Hepatocyte (in vitro differentiated cells): ENCODE measurements at regions not wholly inside any gene's neighbourhood (a gene's known extent, or its start where the extent isn't known, plus 50 kb on each side); places are given as distances from the start of the nearest gene placed in this dataset.
"Not testable (repeated sequence)": the region's sequence is repeated elsewhere in the genome, so short reads cannot be mapped to it uniquely, and the experiment has no call there.

ENCODE experiments used
- DNase-seq: peaks from one replicate; pipeline ENCODE4 v3.0.0-alpha.2; 2016; ENCODE audit warnings: low spot score
- H2AFZ ChIP-seq: fragments of 200-600 bp; sonication (generic); 2 replicates; pipeline ENCODE4 v1.6.0; 2016; ENCODE audit warnings: antibody characterized with exemption, mild to moderate bottlenecking
- H3K27ac ChIP-seq: fragments of 200-600 bp; sonication (generic); 2 replicates; pipeline ENCODE4 v1.5.1; 2016; ENCODE audit warnings: mild to moderate bottlenecking
- H3K27me3 ChIP-seq: fragments of 200-600 bp; sonication (generic); 2 replicates; pipeline ENCODE4 v1.6.1; 2016
- H3K36me3 ChIP-seq: fragments of 200-600 bp; sonication (generic); replicated peaks from 2 replicates; pipeline ENCODE4 v1.5.1; 2016; ENCODE audit warnings: low read depth; ENCODE audit not compliant: insufficient read depth
- H3K4me1 ChIP-seq: fragments of 200-600 bp; sonication (generic); 2 replicates; pipeline ENCODE4 v1.5.1; 2016; ENCODE audit warnings: mild to moderate bottlenecking, moderate library complexity; ENCODE audit not compliant: insufficient read depth
- H3K4me2 ChIP-seq: fragments of 200-600 bp; sonication (generic); 2 replicates; pipeline ENCODE4 v1.6.0; 2016
- H3K4me3 ChIP-seq: fragments of 200-600 bp; sonication (generic); 2 replicates; pipeline ENCODE4 v1.5.1; 2016; ENCODE audit warnings: mild to moderate bottlenecking
- H3K79me2 ChIP-seq: fragments of 200-600 bp; sonication (generic); 2 replicates; pipeline ENCODE4 v1.6.0; 2017; ENCODE audit warnings: mild to moderate bottlenecking
- H3K9me2 ChIP-seq: fragments of 200-600 bp; sonication (generic); replicated peaks from 2 replicates; pipeline ENCODE4 v1.6.0; 2017; ENCODE audit warnings: mild to moderate bottlenecking; ENCODE audit not compliant: insufficient read depth
- H3K9me3 ChIP-seq: fragments of 200-600 bp; sonication (generic); 2 replicates; pipeline ENCODE4 v1.5.1; 2016; ENCODE audit warnings: low read depth, mild to moderate bottlenecking
- H4K20me1 ChIP-seq: fragments of 200-600 bp; sonication (generic); 2 replicates; pipeline ENCODE4 v1.6.0; 2016; ENCODE audit warnings: mild to moderate bottlenecking; ENCODE audit not compliant: insufficient read depth, poor library complexity, severe bottlenecking
- EZH2 ChIP-seq: fragments of 200-600 bp; sonication (generic); IDR thresholded peaks from 2 replicates; pipeline ENCODE4 v1.6.1; 2016; ENCODE audit warnings: antibody characterized with exemption, mild to moderate bottlenecking, borderline replicate concordance
- EZH2phosphoT487 ChIP-seq: fragments of 200-600 bp; sonication (generic); IDR thresholded peaks from one replicate; pipeline ENCODE4 v1.6.1; 2018; ENCODE audit warnings: antibody characterized with exemption, mild to moderate bottlenecking, low read depth, moderate library complexity; ENCODE audit not compliant: unreplicated experiment, severe bottlenecking
- WGBS: methylation state at CpG from one replicate; pipeline ENCODE4 v1.1.6; 2016; ENCODE audit warnings: low lambda C conversion rate; ENCODE audit errors: missing lambda C conversion rate; 5-methylcytosine and 5-hydroxymethylcytosine counted together
- TF ChIP-seq, protein P1 (sequence below): fragments of 200-600 bp; sonication (generic); IDR thresholded peaks from 2 replicates; pipeline ENCODE4 v1.5.1; 2016; ENCODE audit warnings: antibody characterized with exemption, mild to moderate bottlenecking; ENCODE audit not compliant: poor library complexity

DNA sequence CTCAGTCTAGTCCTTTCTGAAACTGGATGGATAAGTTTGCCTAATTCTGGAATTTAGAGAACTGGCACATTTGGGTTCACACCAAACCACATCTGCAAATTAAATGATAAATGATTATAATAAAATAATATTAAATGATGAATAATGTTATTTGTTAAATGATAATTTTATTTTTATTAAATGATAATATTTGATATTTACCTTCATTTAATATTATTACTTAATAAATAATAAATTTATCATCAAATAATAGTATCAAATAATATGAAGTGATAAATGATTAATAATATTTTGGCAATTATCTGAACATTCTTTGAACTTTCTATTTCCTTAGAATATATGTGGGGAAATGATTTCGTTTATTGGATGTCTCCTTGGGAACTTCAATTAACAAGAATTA is 1604.2 kb downstream of the STIM2 start:
- no peak overlapping the region for H2AFZ ChIP-seq
- no peaks in the 10 kb centered on the region for H3K36me3 ChIP-seq
- H3K9me2 ChIP-seq: no peaks in the 10 kb centered on the region
- no peaks in the 10 kb centered on the region for H3K9me3 ChIP-seq
- no peaks in the 10 kb centered on the region for H3K4me1 ChIP-seq
- no peak overlapping the region for H3K27ac ChIP-seq
- H3K4me3 ChIP-seq: no peak overlapping the region
- no peaks in the 10 kb centered on the region for H3K79me2 ChIP-seq
- WGBS: 88% methylated on average over 1 of the region's 1 CpG
- H3K27me3 ChIP-seq: no peaks in the 10 kb centered on the region
- no peaks in the 10 kb centered on the region for H4K20me1 ChIP-seq
- no peak overlapping the region for H3K4me2 ChIP-seq
- TF ChIP-seq EZH2: no peak
- TF ChIP-seq, protein P1, sequence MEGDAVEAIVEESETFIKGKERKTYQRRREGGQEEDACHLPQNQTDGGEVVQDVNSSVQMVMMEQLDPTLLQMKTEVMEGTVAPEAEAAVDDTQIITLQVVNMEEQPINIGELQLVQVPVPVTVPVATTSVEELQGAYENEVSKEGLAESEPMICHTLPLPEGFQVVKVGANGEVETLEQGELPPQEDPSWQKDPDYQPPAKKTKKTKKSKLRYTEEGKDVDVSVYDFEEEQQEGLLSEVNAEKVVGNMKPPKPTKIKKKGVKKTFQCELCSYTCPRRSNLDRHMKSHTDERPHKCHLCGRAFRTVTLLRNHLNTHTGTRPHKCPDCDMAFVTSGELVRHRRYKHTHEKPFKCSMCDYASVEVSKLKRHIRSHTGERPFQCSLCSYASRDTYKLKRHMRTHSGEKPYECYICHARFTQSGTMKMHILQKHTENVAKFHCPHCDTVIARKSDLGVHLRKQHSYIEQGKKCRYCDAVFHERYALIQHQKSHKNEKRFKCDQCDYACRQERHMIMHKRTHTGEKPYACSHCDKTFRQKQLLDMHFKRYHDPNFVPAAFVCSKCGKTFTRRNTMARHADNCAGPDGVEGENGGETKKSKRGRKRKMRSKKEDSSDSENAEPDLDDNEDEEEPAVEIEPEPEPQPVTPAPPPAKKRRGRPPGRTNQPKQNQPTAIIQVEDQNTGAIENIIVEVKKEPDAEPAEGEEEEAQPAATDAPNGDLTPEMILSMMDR: no peak
- TF ChIP-seq EZH2phosphoT487: no peak
- DNase-seq: no peak

GRCh38 chr4:28466886-28467285 is 1606.2 kb downstream of the STIM2 start:
- H3K9me2 ChIP-seq, H3K36me3 ChIP-seq, H3K4me1 ChIP-seq, H3K4me3 ChIP-seq, H4K20me1 ChIP-seq, H3K4me2 ChIP-seq, H3K79me2 ChIP-seq, DNase-seq, H3K27ac ChIP-seq, H3K9me3 ChIP-seq, H3K27me3 ChIP-seq, H2AFZ ChIP-seq: not testable (repeated sequence)
- WGBS: 93% methylated on average over 24 of the region's 24 CpGs

GRCh38 chr4:28469387-28469786 is 1608.7 kb downstream of the STIM2 start:
- Histone ChIP-seq H3K9me2 (no peaks in the 10 kb centered on the region), H3K27ac (no peak overlapping the region), H3K4me2 (no peak overlapping the region), H3K4me3 (no peak overlapping the region), H3K9me3 (no peaks in the 10 kb centered on the region), H2AFZ (no peak overlapping the region), H3K36me3 (no peaks in the 10 kb centered on the region), H3K27me3 (no peaks in the 10 kb centered on the region), H3K4me1 (no peaks in the 10 kb centered on the region), H4K20me1 (no peaks in the 10 kb centered on the region), H3K79me2 (no peaks in the 10 kb centered on the region)
- TF ChIP-seq, protein P1: no peak
- TF ChIP-seq EZH2 (no peak), EZH2phosphoT487 (no peak)
- WGBS: 78% methylated on average over 1 of the region's 1 CpG
- DNase-seq: no peak

- H3K27me3 ChIP-seq: no peaks in the 10 kb centered on the region
- H3K9me2 ChIP-seq: no peaks in the 10 kb centered on the region
- WGBS: 73% methylated on average over 2 of the region's 2 CpGs
- H3K27ac ChIP-seq: no peak overlapping the region
- no peak overlapping the region for H3K4me3 ChIP-seq
- H3K4me2 ChIP-seq: no peak overlapping the region
- H4K20me1 ChIP-seq: no peaks in the 10 kb centered on the region
- no peaks in the 10 kb centered on the region for H3K4me1 ChIP-seq
- no peaks in the 10 kb centered on the region for H3K9me3 ChIP-seq
- H2AFZ ChIP-seq: no peak overlapping the region
- H3K79me2 ChIP-seq: no peaks in the 10 kb centered on the region
- no peak for DNase-seq
- H3K36me3 ChIP-seq: no peaks in the 10 kb centered on the region
- no peak for TF ChIP-seq EZH2
- TF ChIP-seq, protein P1: no peak
- TF ChIP-seq EZH2phosphoT487: no peak
These were observed 1609.2 kb downstream of the STIM2 start for GRCh38 chr4:28469886-28470285.
